GM23338 (cell line): ENCODE measurements at regions not wholly inside any gene's neighbourhood (a gene's known extent, or its start where the extent isn't known, plus 50 kb on each side); places are given as distances from the start of the nearest gene placed in this dataset.

Experiments used
- ATAC-seq: fragments of 200-7000 bp; cut with Tn5 transposase; 3 replicates; pipeline ENCODE4 v1.9.1; 2020
- DNase-seq: peaks from one replicate; pipeline ENCODE4 v3.0.0-alpha.2; 2015; ENCODE audit warnings: low spot score
- H2AFZ ChIP-seq: fragments of 200-600 bp; sonication (generic); 2 replicates; pipeline ENCODE4 v1.8.0; 2016; ENCODE audit warnings: antibody characterized with exemption, mild to moderate bottlenecking, moderate library complexity
- H3F3A ChIP-seq: fragments of 200-600 bp; sonication (generic); replicated peaks from 2 replicates; pipeline ENCODE4 v1.8.0; 2017; ENCODE audit warnings: antibody characterized with exemption, mixed run types, low read depth
- H3K27ac ChIP-seq: fragments of 200-600 bp; sonication (generic); 2 replicates; pipeline ENCODE4 v1.6.1; 2016; ENCODE audit warnings: low read depth
- H3K27me3 ChIP-seq: fragments of 200-600 bp; sonication (generic); 2 replicates; pipeline ENCODE4 v1.8.0; 2016; ENCODE audit warnings: mild to moderate bottlenecking, mixed run types, moderate library complexity; ENCODE audit not compliant: insufficient read depth
- H3K36me3 ChIP-seq: fragments of 200-600 bp; sonication (generic); 2 replicates; pipeline ENCODE4 v1.8.0; 2016; ENCODE audit warnings: mild to moderate bottlenecking; ENCODE audit not compliant: insufficient read depth
- H3K4me1 ChIP-seq: fragments of 200-600 bp; sonication (generic); 2 replicates; pipeline ENCODE4 v1.8.0; 2016; ENCODE audit warnings: mild to moderate bottlenecking, moderate library complexity; ENCODE audit not compliant: insufficient read depth
- H3K4me2 ChIP-seq: fragments of 200-600 bp; sonication (generic); 2 replicates; pipeline ENCODE4 v1.7.1; 2017; ENCODE audit warnings: mixed run types
- H3K4me3 ChIP-seq: fragments of 200-600 bp; sonication (generic); 2 replicates; pipeline ENCODE4 v1.6.1; 2016; ENCODE audit warnings: mixed run types
- H3K79me2 ChIP-seq: fragments of 200-600 bp; sonication (generic); replicated peaks from 2 replicates; pipeline ENCODE4 v1.8.0; 2017; ENCODE audit warnings: mild to moderate bottlenecking; ENCODE audit not compliant: insufficient read depth
- H3K9me2 ChIP-seq: fragments of 200-600 bp; sonication (generic); 2 replicates; pipeline ENCODE4 v1.8.0; 2017; ENCODE audit not compliant: insufficient read depth
- H4K20me1 ChIP-seq: fragments of 200-600 bp; sonication (generic); replicated peaks from 2 replicates; pipeline ENCODE4 v1.8.0; 2017; ENCODE audit warnings: mild to moderate bottlenecking; ENCODE audit not compliant: insufficient read depth
- H3K27ac Mint-ChIP-seq: 2 replicates; pipeline ENCODE4 v1.8.0; 2020; ENCODE audit warnings: inconsistent platforms, mild to moderate bottlenecking, moderate library complexity, mixed read lengths
- H3K27me3 Mint-ChIP-seq: 3 replicates; pipeline ENCODE4 v1.8.0; 2022; ENCODE audit warnings: low read depth, mild to moderate bottlenecking, moderate library complexity, mixed read lengths, inconsistent platforms; ENCODE audit not compliant: insufficient read depth, poor library complexity
- H3K36me3 Mint-ChIP-seq: 3 replicates; pipeline ENCODE4 v1.8.0; 2021; ENCODE audit warnings: low read depth, mild to moderate bottlenecking, inconsistent platforms, moderate library complexity, mixed read lengths
- H3K4me1 Mint-ChIP-seq: 3 replicates; pipeline ENCODE4 v1.8.0; 2020; ENCODE audit warnings: mild to moderate bottlenecking, inconsistent platforms, mixed read lengths
- H3K4me3 Mint-ChIP-seq: 3 replicates; pipeline ENCODE4 v1.8.0; 2021; ENCODE audit warnings: moderate library complexity, mild to moderate bottlenecking, inconsistent platforms, mixed read lengths
- H3K9me3 Mint-ChIP-seq: 3 replicates; pipeline ENCODE4 v1.8.0; 2020; ENCODE audit warnings: moderate library complexity, mild to moderate bottlenecking, inconsistent platforms, mixed read lengths
- CREB1 ChIP-seq: fragments of 250-450 bp; sonication (Bioruptor Pico); IDR thresholded peaks from 2 replicates; pipeline ENCODE4 v1.5.0; 2020; ENCODE audit warnings: low read depth, mild to moderate bottlenecking, moderate library complexity
- ETS1 ChIP-seq: IDR thresholded peaks from 2 replicates; pipeline ENCODE4 v1.6.1; 2016; ENCODE audit warnings: antibody characterized with exemption
- EZH2 ChIP-seq: fragments of 200-600 bp; sonication (generic); IDR thresholded peaks from one replicate; pipeline ENCODE4 v1.8.0; 2017; ENCODE audit warnings: antibody characterized with exemption, mild to moderate bottlenecking, low read depth; ENCODE audit not compliant: unreplicated experiment
- EZH2phosphoT487 ChIP-seq: fragments of 200-600 bp; sonication (generic); IDR thresholded peaks from one replicate; pipeline ENCODE4 v1.8.1; 2018; ENCODE audit warnings: antibody characterized with exemption; ENCODE audit not compliant: unreplicated experiment
- JUNB ChIP-seq: IDR thresholded peaks from one replicate; pipeline ENCODE4 v1.6.1; 2016; ENCODE audit warnings: antibody characterized with exemption; ENCODE audit not compliant: unreplicated experiment
- NANOG ChIP-seq: IDR thresholded peaks from 2 replicates; pipeline ENCODE4 v1.6.1; 2016; ENCODE audit warnings: antibody characterized with exemption, borderline replicate concordance
- POLR2AphosphoS5 ChIP-seq: IDR thresholded peaks from 2 replicates; pipeline ENCODE4 v1.6.1; 2016; ENCODE audit warnings: antibody characterized with exemption, low read depth
- STAT1 ChIP-seq: IDR thresholded peaks from one replicate; pipeline ENCODE4 v1.6.1; 2016; ENCODE audit warnings: antibody characterized with exemption; ENCODE audit not compliant: unreplicated experiment
- ZNF114 ChIP-seq: fragments of 250-450 bp; sonication (Bioruptor Pico); IDR thresholded peaks from 2 replicates; pipeline ENCODE4 v1.5.0; 2020; ENCODE audit warnings: mild to moderate bottlenecking, moderate library complexity
- ZNF331 ChIP-seq: fragments of 250-450 bp; sonication (Bioruptor Pico); IDR thresholded peaks from 2 replicates; pipeline ENCODE4 v1.5.0; 2020; ENCODE audit warnings: low read depth, mild to moderate bottlenecking, moderate library complexity
- TF ChIP-seq, protein P1 (sequence below): fragments of 250-450 bp; sonication (Bioruptor Pico); IDR thresholded peaks from 2 replicates; pipeline ENCODE4 v1.5.0; 2020; ENCODE audit warnings: mild to moderate bottlenecking, moderate library complexity
- TF ChIP-seq, protein P2 (sequence below), 2 experiments: fragments of 200-600 bp in 1 of 2; sonication (generic) in 1 of 2; conservative IDR thresholded peaks; 2 replicates each; pipeline versions ENCODE4 v1.5.1 to v1.6.1; 2016 to 2017; ENCODE audit warnings: antibody characterized with exemption in 2 of 2, low read depth in 2 of 2, mild to moderate bottlenecking in 2 of 2, moderate library complexity in 1 of 2

GRCh38 chr4:114287079-114287696, 307.7 kb upstream of the ARSJ start (continued):
- TF ChIP-seq, protein P1, sequence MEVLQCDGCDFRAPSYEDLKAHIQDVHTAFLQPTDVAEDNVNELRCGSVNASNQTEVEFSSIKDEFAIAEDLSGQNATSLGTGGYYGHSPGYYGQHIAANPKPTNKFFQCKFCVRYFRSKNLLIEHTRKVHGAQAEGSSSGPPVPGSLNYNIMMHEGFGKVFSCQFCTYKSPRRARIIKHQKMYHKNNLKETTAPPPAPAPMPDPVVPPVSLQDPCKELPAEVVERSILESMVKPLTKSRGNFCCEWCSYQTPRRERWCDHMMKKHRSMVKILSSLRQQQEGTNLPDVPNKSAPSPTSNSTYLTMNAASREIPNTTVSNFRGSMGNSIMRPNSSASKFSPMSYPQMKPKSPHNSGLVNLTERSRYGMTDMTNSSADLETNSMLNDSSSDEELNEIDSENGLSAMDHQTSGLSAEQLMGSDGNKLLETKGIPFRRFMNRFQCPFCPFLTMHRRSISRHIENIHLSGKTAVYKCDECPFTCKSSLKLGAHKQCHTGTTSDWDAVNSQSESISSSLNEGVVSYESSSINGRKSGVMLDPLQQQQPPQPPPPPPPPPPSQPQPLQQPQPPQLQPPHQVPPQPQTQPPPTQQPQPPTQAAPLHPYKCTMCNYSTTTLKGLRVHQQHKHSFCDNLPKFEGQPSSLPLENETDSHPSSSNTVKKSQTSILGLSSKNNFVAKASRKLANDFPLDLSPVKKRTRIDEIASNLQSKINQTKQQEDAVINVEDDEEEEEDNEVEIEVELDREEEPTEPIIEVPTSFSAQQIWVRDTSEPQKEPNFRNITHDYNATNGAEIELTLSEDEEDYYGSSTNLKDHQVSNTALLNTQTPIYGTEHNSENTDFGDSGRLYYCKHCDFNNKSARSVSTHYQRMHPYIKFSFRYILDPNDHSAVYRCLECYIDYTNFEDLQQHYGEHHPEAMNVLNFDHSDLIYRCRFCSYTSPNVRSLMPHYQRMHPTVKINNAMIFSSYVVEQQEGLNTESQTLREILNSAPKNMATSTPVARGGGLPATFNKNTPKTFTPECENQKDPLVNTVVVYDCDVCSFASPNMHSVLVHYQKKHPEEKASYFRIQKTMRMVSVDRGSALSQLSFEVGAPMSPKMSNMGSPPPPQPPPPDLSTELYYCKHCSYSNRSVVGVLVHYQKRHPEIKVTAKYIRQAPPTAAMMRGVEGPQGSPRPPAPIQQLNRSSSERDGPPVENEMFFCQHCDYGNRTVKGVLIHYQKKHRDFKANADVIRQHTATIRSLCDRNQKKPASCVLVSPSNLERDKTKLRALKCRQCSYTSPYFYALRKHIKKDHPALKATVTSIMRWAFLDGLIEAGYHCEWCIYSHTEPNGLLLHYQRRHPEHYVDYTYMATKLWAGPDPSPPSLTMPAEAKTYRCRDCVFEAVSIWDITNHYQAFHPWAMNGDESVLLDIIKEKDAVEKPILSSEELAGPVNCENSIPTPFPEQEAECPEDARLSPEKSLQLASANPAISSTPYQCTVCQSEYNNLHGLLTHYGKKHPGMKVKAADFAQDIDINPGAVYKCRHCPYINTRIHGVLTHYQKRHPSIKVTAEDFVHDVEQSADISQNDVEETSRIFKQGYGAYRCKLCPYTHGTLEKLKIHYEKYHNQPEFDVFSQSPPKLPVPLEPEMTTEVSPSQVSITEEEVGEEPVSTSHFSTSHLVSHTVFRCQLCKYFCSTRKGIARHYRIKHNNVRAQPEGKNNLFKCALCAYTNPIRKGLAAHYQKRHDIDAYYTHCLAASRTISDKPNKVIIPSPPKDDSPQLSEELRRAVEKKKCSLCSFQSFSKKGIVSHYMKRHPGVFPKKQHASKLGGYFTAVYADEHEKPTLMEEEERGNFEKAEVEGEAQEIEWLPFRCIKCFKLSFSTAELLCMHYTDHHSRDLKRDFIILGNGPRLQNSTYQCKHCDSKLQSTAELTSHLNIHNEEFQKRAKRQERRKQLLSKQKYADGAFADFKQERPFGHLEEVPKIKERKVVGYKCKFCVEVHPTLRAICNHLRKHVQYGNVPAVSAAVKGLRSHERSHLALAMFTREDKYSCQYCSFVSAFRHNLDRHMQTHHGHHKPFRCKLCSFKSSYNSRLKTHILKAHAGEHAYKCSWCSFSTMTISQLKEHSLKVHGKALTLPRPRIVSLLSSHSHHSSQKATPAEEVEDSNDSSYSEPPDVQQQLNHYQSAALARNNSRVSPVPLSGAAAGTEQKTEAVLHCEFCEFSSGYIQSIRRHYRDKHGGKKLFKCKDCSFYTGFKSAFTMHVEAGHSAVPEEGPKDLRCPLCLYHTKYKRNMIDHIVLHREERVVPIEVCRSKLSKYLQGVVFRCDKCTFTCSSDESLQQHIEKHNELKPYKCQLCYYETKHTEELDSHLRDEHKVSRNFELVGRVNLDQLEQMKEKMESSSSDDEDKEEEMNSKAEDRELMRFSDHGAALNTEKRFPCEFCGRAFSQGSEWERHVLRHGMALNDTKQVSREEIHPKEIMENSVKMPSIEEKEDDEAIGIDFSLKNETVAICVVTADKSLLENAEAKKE (CRISPR knock-in tag), result no peak
- no peak for TF ChIP-seq JUNB
- TF ChIP-seq ZNF331, result no peak
- no peak for TF ChIP-seq ETS1
- no peak for TF ChIP-seq EZH2
- TF ChIP-seq EZH2phosphoT487, result no peak
- no peak for TF ChIP-seq STAT1
- TF ChIP-seq POLR2AphosphoS5, result no peak
- no peak for TF ChIP-seq NANOG
- TF ChIP-seq ZNF114, result no peak

GRCh38 chr4:114296126-114296525, 302.5 kb upstream of the UGT8 start:
- Histone ChIP-seq H3K9me2 (peaks cover 6% of the 10 kb centered on the region; the same call in 1 of the 2 replicates), H4K20me1 (no peaks in the 10 kb centered on the region), H3K79me2 (no peaks in the 10 kb centered on the region), H3K36me3 (no peaks in the 10 kb centered on the region), H3K4me1 (no peaks in the 10 kb centered on the region), H3K27me3 (no peaks in the 10 kb centered on the region), H3K27ac (no peak overlapping the region), H2AFZ (no peak overlapping the region), H3K4me3 (no peak overlapping the region), H3F3A (no peaks in the 10 kb centered on the region), H3K4me2 (no peak overlapping the region)
- no peak for TF ChIP-seq POLR2AphosphoS5
- no peak for TF ChIP-seq STAT1
- TF ChIP-seq, protein P2, sequence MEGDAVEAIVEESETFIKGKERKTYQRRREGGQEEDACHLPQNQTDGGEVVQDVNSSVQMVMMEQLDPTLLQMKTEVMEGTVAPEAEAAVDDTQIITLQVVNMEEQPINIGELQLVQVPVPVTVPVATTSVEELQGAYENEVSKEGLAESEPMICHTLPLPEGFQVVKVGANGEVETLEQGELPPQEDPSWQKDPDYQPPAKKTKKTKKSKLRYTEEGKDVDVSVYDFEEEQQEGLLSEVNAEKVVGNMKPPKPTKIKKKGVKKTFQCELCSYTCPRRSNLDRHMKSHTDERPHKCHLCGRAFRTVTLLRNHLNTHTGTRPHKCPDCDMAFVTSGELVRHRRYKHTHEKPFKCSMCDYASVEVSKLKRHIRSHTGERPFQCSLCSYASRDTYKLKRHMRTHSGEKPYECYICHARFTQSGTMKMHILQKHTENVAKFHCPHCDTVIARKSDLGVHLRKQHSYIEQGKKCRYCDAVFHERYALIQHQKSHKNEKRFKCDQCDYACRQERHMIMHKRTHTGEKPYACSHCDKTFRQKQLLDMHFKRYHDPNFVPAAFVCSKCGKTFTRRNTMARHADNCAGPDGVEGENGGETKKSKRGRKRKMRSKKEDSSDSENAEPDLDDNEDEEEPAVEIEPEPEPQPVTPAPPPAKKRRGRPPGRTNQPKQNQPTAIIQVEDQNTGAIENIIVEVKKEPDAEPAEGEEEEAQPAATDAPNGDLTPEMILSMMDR (conservative IDR thresholded peaks at IDR 0.05; ENCODE audit: low read depth in 2 of 2), result no peak
- no peak for TF ChIP-seq JUNB
- TF ChIP-seq CREB1 (CRISPR knock-in tag), result no peak
- no peaks in the 10 kb centered on the region for H3K27me3 Mint-ChIP-seq
- no peak for ATAC-seq
- no peak overlapping the region for H3K4me3 Mint-ChIP-seq
- H3K27ac Mint-ChIP-seq, result no peak overlapping the region
- DNase-seq, result no peak
- H3K4me1 Mint-ChIP-seq, result no peaks in the 10 kb centered on the region
- peaks cover 13% of the 10 kb centered on the region; the same call in 1 of the 3 replicates for H3K36me3 Mint-ChIP-seq
- H3K9me3 Mint-ChIP-seq, result peaks cover 26% of the 10 kb centered on the region
